WTC11 (cell line): ENCODE measurements at regions not wholly inside any gene's neighbourhood (a gene's known extent, or its start where the extent isn't known, plus 50 kb on each side); places are given as distances from the start of the nearest gene placed in this dataset.

Experiments
- ELF4 ChIP-seq: sonication (generic); formaldehyde crosslinking; IDR thresholded peaks from 2 replicates; pipeline ENCODE4 v1.8.1; 2022; ENCODE audit warnings: low read depth, mild to moderate bottlenecking, moderate library complexity, missing genetic modification reagents
- FOXJ3 ChIP-seq: sonication (generic); formaldehyde crosslinking; IDR thresholded peaks from 2 replicates; pipeline ENCODE4 v1.9.0; 2021; ENCODE audit warnings: missing genetic modification reagents, mild to moderate bottlenecking, borderline replicate concordance
- HMGA2 ChIP-seq: fragments of 250-450 bp; sonication (Bioruptor Pico); IDR thresholded peaks from 2 replicates; pipeline ENCODE4 v1.4.0; 2021; ENCODE audit warnings: mild to moderate bottlenecking, moderate library complexity
- NR2C2 ChIP-seq: sonication (generic); formaldehyde crosslinking; IDR thresholded peaks from 2 replicates; pipeline ENCODE4 v1.8.0; 2022; ENCODE audit warnings: mild to moderate bottlenecking, missing genetic modification reagents
- OVOL2 ChIP-seq: fragments of 250-450 bp; sonication (Bioruptor Pico); IDR thresholded peaks from 2 replicates; pipeline ENCODE4 v1.9.0; 2021; ENCODE audit warnings: mild to moderate bottlenecking, borderline replicate concordance
- ZNF121 ChIP-seq: sonication (generic); formaldehyde crosslinking; IDR thresholded peaks from 2 replicates; pipeline ENCODE4 v1.8.0; 2023; ENCODE audit warnings: missing genetic modification reagents
- TF ChIP-seq, protein P1 (sequence below): sonication (generic); formaldehyde crosslinking; IDR thresholded peaks from 2 replicates; pipeline ENCODE4 v1.8.0; 2022; ENCODE audit warnings: mild to moderate bottlenecking, missing genetic modification reagents
- TF ChIP-seq, protein P2 (sequence below): sonication (generic); formaldehyde crosslinking; IDR thresholded peaks from 2 replicates; pipeline ENCODE4 v1.8.0; 2022; ENCODE audit warnings: mild to moderate bottlenecking, missing genetic modification reagents
- TF ChIP-seq, protein P3 (sequence below): fragments of 250-450 bp; sonication (Bioruptor Pico); IDR thresholded peaks from 2 replicates; pipeline ENCODE4 v2.1.2; 2022; ENCODE audit warnings: mild to moderate bottlenecking, moderate library complexity
- TF ChIP-seq, protein P4 (sequence below): fragments of 200-600 bp; IDR thresholded peaks from 2 replicates; pipeline ENCODE4 v1.8.0; 2022; ENCODE audit warnings: antibody characterized with exemption

DNA sequence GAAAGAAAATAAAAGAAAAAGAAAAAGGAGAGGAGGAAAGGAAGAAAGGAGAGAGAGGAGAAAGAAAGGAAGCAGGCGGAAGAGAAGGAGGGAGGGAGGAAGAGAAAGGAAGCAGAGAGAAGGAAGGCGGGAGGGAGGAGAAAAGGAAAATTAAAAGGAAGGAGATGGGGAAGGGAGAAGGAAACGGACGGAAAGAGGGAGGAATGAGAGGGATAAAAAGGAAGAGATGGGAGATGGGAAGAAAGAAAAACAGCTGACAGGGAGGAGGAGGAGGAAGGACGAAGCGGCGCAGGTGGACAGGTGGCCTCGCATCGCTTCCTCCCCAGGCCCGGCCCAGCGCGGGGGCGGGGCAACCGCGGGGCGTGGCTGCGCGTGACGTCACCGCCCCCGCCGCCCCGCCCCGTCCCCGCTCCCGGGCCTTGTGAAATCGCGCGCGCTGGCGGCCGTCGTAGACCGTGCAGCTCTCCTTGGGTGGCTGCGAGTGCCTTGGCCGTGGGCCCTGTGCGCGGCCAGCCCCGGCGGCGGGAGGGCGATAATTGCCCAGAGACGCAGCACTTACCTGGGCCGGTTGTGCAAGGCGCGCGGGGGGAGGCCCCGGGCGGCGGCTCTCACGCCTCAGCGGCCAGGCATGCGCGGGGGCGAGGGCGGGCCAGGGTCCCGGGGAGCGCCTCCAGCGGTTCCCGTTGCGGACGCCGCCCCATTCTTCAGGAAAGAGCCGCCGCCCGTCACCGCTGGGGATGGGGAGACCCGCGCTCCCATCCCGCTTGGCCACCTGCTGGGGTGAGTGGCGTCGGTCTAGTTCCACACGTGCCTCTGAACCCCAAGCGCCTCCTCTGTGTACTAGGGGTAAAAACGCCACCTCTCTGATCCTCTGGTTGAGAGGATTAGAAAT, 49.6 kb upstream of the FOXE1 start:
- TF ChIP-seq ZNF121 (CRISPR knock-in tag) (no peak), FOXJ3 (CRISPR knock-in tag) (no peak), ELF4 (peak; percentile 80; the same call in 1 of the 2 replicates), NR2C2 (no peak), OVOL2 (no peak), HMGA2 (no peak)
- TF ChIP-seq, protein P1, sequence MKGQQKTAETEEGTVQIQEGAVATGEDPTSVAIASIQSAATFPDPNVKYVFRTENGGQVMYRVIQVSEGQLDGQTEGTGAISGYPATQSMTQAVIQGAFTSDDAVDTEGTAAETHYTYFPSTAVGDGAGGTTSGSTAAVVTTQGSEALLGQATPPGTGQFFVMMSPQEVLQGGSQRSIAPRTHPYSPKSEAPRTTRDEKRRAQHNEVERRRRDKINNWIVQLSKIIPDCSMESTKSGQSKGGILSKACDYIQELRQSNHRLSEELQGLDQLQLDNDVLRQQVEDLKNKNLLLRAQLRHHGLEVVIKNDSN (CRISPR knock-in tag) = peak; percentile 27; the same call in 1 of the 2 replicates
- TF ChIP-seq, protein P2, sequence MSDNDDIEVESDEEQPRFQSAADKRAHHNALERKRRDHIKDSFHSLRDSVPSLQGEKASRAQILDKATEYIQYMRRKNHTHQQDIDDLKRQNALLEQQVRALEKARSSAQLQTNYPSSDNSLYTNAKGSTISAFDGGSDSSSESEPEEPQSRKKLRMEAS (CRISPR knock-in tag) = peak; percentile 42; the same call in 1 of the 2 replicates
- TF ChIP-seq, protein P3, sequence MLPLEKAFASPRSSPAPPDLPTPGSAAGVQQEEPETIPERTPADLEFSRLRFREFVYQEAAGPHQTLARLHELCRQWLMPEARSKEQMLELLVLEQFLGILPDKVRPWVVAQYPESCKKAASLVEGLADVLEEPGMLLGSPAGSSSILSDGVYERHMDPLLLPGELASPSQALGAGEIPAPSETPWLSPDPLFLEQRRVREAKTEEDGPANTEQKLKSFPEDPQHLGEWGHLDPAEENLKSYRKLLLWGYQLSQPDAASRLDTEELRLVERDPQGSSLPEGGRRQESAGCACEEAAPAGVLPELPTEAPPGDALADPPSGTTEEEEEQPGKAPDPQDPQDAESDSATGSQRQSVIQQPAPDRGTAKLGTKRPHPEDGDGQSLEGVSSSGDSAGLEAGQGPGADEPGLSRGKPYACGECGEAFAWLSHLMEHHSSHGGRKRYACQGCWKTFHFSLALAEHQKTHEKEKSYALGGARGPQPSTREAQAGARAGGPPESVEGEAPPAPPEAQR = no peak
- TF ChIP-seq, protein P4, sequence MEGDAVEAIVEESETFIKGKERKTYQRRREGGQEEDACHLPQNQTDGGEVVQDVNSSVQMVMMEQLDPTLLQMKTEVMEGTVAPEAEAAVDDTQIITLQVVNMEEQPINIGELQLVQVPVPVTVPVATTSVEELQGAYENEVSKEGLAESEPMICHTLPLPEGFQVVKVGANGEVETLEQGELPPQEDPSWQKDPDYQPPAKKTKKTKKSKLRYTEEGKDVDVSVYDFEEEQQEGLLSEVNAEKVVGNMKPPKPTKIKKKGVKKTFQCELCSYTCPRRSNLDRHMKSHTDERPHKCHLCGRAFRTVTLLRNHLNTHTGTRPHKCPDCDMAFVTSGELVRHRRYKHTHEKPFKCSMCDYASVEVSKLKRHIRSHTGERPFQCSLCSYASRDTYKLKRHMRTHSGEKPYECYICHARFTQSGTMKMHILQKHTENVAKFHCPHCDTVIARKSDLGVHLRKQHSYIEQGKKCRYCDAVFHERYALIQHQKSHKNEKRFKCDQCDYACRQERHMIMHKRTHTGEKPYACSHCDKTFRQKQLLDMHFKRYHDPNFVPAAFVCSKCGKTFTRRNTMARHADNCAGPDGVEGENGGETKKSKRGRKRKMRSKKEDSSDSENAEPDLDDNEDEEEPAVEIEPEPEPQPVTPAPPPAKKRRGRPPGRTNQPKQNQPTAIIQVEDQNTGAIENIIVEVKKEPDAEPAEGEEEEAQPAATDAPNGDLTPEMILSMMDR = no peak
